HG02885 (cell line): ENCODE measurements at regions not wholly inside any gene's neighbourhood (a gene's known extent, or its start where the extent isn't known, plus 50 kb on each side); places are given as distances from the start of the nearest gene placed in this dataset.

Source experiments
- ATAC-seq: cut with Tn5 transposase; IDR thresholded peaks from one replicate; pipeline ENCODE4 v1.9.1; 2021; ENCODE audit warnings: mild to moderate bottlenecking; ENCODE audit not compliant: unreplicated experiment, poor library complexity

DNA sequence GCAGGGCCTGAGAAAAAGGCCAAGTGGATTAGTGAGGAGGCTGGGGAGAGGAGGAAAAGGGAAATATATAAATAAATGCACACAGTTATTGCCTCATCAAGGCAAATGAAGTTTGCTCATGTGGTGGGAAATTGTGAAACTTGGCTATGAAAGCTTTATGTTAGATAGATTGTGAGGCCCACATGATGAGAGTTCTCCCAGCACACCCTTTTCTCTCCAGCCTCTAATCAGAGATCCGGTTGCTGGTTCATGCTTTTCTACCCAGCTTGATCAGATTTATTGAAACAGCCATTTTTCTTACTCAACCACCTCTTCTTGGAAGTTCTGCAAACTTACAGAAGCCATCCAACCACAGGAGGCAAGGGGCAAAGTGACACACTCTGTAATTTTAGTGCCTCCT lies 125.8 kb upstream of the KLF4 start:
- ATAC-seq: no peak

DNA sequence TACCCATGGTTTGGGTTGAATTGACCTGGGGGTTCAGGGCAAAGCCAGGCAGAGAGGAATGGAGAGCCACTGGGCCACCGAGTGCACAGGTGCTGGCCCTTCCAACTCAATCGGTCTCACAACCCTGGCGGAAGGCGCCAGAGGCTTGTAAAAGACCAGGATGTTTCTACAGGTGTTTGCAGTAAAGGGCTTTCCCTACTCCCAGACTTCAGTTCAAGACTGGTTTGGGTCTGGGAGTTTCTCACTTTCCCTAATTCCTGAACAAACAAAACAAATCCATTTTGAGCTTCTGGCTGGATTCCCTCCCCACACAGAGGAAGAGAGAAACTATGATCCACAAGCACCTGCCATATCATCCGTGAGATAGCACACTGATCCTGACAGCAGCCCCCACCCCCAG lies 125.2 kb upstream of the KLF4 start:
- ATAC-seq: no peak

DNA sequence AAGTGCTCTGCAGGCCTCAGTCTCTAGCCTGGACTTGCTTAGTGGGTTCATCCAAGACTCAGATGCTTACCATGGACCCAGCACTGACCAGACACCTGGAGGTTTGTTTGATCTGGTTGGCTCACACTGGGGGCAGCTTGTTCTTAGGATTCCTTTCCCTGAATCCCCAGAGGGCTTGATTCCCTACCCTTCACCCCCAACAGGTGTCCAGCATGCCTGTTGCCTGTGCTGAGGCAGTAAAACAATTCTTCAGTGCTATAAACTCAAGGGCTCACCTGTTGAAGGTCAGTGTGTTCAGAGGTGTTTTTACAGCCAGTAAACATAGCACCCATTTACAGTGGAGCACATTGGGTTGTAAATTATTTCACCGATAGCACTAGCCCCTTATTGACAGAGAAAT lies 123.8 kb upstream of the KLF4 start:
- no peak for ATAC-seq

GRCh38 chr9:107612136-107612535 lies 122.6 kb upstream of the KLF4 start:
- ATAC-seq: no peak

DNA sequence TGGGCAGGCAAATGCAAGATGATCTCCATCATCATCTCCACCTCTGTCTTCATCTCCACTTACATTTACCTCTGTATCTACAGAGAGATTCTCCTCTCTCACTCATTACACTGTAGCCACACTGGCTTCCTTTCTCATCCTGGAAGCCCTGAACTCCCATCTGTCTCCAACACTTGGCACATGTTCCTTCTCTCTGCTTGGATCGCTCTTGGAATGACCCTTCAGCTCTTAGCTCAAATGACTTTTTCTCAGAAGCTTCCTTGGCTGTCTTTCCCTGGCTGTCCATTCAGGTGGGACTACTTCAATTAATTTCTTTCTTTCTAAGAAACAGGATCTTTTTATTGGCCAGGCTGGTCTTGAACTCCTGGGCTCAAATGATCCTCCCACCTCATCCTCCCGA lies 120.0 kb upstream of the KLF4 start:
- ATAC-seq: no peak

GRCh38 chr9:107606149-107606790 lies 116.7 kb upstream of the KLF4 start:
- ATAC-seq: no peak

- ATAC-seq: no peak
Observed at GRCh38 chr9:107605041-107605440, 115.5 kb upstream of the KLF4 start.

GRCh38 chr9:107603281-107603680 lies 113.7 kb upstream of the KLF4 start:
- no peak for ATAC-seq

GRCh38 chr9:107600060-107600573 lies 110.5 kb upstream of the KLF4 start:
- ATAC-seq: no peak

DNA sequence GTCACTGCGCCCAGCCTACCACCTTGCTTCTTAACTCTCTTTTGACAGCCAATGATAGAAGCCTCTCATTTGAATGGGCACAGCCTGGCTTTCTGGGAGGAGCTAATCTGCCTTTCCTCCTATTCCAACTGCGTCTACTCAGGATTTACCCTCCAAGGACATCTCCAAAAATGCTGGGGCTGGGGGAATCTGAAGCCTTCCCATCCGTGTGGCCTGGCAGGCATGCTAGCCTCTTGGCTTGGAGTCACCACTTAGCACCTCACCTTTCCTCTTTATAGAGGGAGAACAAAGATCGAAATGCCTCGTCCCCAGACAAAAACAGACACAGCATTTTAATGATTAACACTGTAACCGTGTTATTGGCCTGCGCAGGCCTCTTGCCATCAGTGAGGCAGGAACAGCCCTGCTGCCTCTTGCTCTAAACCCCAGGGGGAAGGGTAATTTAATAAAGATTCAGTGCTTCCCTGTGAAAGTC lies 108.2 kb upstream of the KLF4 start:
- ATAC-seq: no peak

DNA sequence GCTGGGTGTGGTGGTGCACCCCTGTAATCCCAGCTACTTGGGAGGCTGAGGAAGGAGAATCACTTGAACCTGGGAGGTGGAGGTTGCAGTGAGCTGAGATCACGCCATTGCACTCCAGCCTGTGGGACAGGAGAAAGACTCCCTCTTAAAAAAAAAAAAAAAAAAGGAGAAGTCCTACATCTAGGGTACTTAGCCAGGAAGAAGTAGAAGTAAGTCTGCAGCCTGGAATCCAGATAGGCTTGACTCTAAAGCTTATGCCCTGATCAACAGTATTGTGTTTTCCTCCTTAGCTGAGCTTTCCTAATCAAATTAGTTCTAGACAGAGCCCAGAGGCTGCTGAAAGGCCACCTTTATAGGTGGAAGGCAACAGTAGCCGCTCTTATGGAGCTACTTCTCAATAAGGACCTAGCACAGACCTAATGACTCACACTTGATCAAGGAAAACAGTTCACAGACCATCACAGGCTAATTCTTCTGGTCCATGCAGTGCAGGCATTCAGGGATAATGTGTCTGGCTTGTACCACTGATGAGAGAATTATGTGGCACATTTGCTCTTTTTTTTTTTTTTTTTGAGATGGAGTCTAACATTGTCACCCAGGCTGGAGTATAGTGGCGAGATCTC lies 105.5 kb upstream of the KLF4 start:
- no peak for ATAC-seq

DNA sequence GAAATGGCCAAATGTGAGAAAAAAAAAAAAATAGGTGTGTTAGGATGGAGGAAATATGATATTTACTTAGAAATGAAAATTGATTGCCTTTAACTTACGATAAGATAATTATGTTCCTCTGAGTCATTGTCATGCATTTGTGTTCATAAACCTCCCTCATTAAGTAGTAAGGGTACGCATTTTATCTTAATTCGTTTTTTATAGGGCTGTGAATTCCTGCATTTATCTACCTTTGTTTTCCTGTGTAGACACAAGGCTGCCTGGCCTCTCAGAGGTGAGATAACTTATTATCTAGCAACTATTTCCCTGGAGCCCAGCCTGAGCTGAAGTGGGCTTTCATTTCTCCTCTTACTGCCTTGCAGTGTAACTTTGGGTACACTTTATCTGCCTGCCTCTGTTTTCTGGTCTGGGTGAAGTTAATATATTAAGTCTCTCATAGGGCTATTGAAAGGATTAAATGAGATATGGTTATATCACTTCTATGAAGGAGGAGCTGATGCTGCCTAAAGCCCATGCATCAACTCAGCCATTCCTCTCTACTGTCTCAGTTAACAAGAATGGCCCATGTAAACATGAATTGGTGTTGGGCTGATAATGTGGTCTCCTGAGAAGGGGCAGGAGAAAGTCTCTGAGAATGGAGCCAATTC lies 103.8 kb upstream of the KLF4 start:
- no peak for ATAC-seq

- no peak for ATAC-seq
Observed at GRCh38 chr9:107592424-107592823, 102.9 kb upstream of the KLF4 start.

GRCh38 chr9:107591781-107592180 lies 102.2 kb upstream of the KLF4 start:
- no peak for ATAC-seq

DNA sequence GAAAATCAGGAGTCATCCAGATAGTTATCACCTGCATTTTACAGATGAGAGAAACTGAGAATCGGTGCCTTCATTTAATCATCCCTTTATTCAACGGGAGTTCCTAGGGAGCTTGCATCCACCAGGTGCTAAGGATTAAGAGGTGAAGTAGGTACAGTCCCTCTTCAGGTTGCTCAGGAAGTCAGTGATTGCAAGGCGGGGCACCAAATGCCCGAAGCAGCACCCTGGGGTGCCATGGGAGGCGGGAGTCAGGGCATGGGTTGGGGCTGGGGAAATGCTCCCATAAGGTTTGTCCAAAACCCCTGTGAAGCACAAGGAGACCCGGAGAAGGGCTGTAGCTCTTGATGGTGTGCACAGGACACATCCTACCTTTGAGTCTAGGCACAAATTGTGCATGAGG lies 98.8 kb upstream of the KLF4 start:
- ATAC-seq: no peak

GRCh38 chr9:107587191-107587963 lies 97.8 kb upstream of the KLF4 start:
- ATAC-seq: no peak

DNA sequence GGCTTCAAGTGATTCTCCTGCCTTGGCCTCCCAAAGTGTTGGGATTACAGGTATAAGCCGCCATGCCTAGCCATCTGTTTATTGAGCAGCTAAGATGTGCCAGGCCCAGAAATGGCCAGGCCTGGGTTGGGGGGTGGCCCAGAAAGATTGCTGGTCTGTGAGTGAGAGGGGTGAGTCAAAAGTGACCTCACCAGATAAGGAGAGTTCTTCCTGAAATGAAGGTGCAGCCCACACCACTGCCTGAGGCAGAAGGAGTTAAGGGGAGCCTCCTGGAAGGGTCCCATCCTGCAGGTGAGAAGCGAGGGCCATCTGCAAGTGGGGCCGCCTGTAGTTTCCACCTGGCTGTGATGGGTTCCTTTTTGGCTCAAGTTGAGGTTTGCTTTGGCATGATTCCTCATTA lies 96.9 kb upstream of the KLF4 start:
- no peak for ATAC-seq

- ATAC-seq: no peak
Observed at GRCh38 chr9:107585465-107585864, 95.9 kb upstream of the KLF4 start.

DNA sequence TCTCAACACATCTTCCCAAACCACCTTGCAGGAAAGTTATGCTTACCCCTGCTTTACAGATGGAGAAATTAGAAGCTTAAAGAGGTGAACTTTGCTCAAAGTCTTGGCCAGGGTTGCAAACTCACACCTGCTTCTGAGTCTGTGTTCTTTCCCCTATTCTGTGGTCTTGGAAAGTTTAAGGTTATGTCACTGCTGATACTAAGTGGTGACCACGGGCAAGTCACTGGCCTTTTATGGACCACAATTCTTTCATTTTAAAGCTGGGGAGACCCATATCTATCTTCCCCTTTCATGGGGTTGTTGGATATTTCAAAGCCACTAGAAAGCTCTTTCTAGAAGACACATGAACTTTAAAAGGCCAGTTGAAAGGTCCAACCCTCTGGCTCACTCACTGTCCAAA lies 95.4 kb upstream of the KLF4 start:
- ATAC-seq: no peak

- no peak for ATAC-seq
Observed at GRCh38 chr9:107584186-107584585, 94.6 kb upstream of the KLF4 start.
